Right lobe of liver (tissue), 4 donors: ENCODE measurements at regions not wholly inside any gene's neighbourhood (a gene's known extent, or its start where the extent isn't known, plus 50 kb on each side); places are given as distances from the start of the nearest gene placed in this dataset.

Experiments
- CTCF ChIP-seq, 4 donors: fragments of 200-600 bp in 3 of 4; fragments of 450-650 bp in 1 of 4; IDR thresholded peaks; one replicate each; pipeline versions ENCODE4 v1.5.1 to v1.8.0; 2016 to 2022; ENCODE audit warnings: antibody characterized with exemption in 4 of 4, mild to moderate bottlenecking in 2 of 4
- POLR2A ChIP-seq: fragments of 450-650 bp; IDR thresholded peaks from one replicate; pipeline ENCODE4 v1.6.1; 2017; ENCODE audit warnings: antibody characterized with exemption, mild to moderate bottlenecking
- donor health status: DM: no; HTN: no; CAD: no.
- donor health status: DM: no; HTN: no; CAD: no.
- donor health status: DM: no; HTN: yes; CAD: no.

GRCh38 chr12:93947486-93947885, 200.9 kb upstream of the PLXNC1 start:
- TF ChIP-seq CTCF (IDR thresholded peaks at IDR 0.05): no peak
- TF ChIP-seq POLR2A: no peak
